Upper lobe of left lung (tissue), 6 donors: ENCODE measurements at regions not wholly inside any gene's neighbourhood (a gene's known extent, or its start where the extent isn't known, plus 50 kb on each side); places are given as distances from the start of the nearest gene placed in this dataset.

Experiments
- ATAC-seq, 2 donors: fragments of 200-7000 bp; cut with Tn5 transposase; one replicate each; pipeline ENCODE4 v1.9.1; 2022; ENCODE audit warnings: mild to moderate bottlenecking in 2 of 2, moderate library complexity in 2 of 2; ENCODE audit not compliant: low FRiP score in 2 of 2
- DNase-seq, 2 donors: peaks; one replicate each; pipeline ENCODE4 v3.0.0-alpha.2; 2019 to 2020
- H3K27ac ChIP-seq, 4 donors: fragments of 200-600 bp; sonication (generic); one replicate each; pipeline ENCODE4 v1.5.1; 2016 to 2019
- H3K27me3 ChIP-seq, 4 donors: fragments of 200-600 bp; sonication (generic); one replicate each; pipeline ENCODE4 v1.5.1; 2017 to 2019
- H3K36me3 ChIP-seq, 4 donors: fragments of 200-600 bp; sonication (generic); one replicate each; pipeline ENCODE4 v1.5.1; 2016 to 2019
- H3K4me1 ChIP-seq, 4 donors: fragments of 200-600 bp; sonication (generic); one replicate each; pipeline ENCODE4 v1.5.1; 2018 to 2019
- H3K4me3 ChIP-seq, 4 donors: fragments of 200-600 bp; sonication (generic); one replicate each; pipeline ENCODE4 v1.5.1; 2017 to 2019; ENCODE audit warnings: mild to moderate bottlenecking in 2 of 4, moderate library complexity in 1 of 4
- H3K9me3 ChIP-seq, 4 donors: fragments of 200-600 bp; sonication (generic); one replicate each; pipeline ENCODE4 v1.5.1; 2018 to 2019
- CTCF ChIP-seq, 6 experiments: fragments of 450-650 bp in 4 of 6; fragments of 200-600 bp in 2 of 6; sonication (generic) in 2 of 6; IDR thresholded peaks; one replicate each; pipeline ENCODE4 v1.5.1; 2016 to 2019; ENCODE audit warnings: antibody characterized with exemption in 6 of 6
- EP300 ChIP-seq, 4 donors: sonication (generic); formaldehyde crosslinking; IDR thresholded peaks; one replicate each; pipeline ENCODE4 v1.5.1; 2017; ENCODE audit warnings: antibody characterized with exemption in 4 of 4, control low read depth in 2 of 4
- POLR2A ChIP-seq, 4 donors: fragments of 450-650 bp; IDR thresholded peaks; one replicate each; pipeline ENCODE4 v1.5.1; 2016 to 2017; ENCODE audit warnings: antibody characterized with exemption in 4 of 4, mild to moderate bottlenecking in 2 of 4
- POLR2AphosphoS5 ChIP-seq, 2 donors: sonication (generic); formaldehyde crosslinking; IDR thresholded peaks; one replicate each; pipeline ENCODE4 v1.5.1; 2017; ENCODE audit warnings: antibody characterized with exemption in 2 of 2
- WGBS, 2 donors: methylation state at CpG; one replicate each; pipeline ENCODE4 v1.1.5; 2017 to 2018; 5-methylcytosine and 5-hydroxymethylcytosine counted together
- donor health status: DM: no; HTN: no; CAD: no; lungs with moderate emphysema.
- donor health status: DM: no; HTN: yes; CAD: no; lungs with severe emphysema.

- H3K27me3 ChIP-seq, result no peaks in the 10 kb centered on the region
- H3K4me1 ChIP-seq, result peaks cover 0 to 11% (median 3%) of the 10 kb centered on the region in 4 donors
- TF ChIP-seq EP300 (IDR thresholded peaks at IDR 0.05), result no peak
- no peak for TF ChIP-seq CTCF (IDR thresholded peaks at IDR 0.05)
- TF ChIP-seq POLR2A (IDR thresholded peaks at IDR 0.05), result no peak
- TF ChIP-seq POLR2AphosphoS5 (IDR thresholded peaks at IDR 0.05), result no peak
- no peaks in the 10 kb centered on the region for H3K9me3 ChIP-seq
- DNase-seq (peak in 1 of 2 donors; percentile 27), ATAC-seq (peak in 1 of 2 donors; percentile 23)
- no peaks in the 10 kb centered on the region for H3K36me3 ChIP-seq
- no peak overlapping the region for H3K4me3 ChIP-seq
- no peak overlapping the region for H3K27ac ChIP-seq
- 62 to 66% methylated on average over 10 of the region's 10 CpGs for WGBS, 2 donors
Measured at GRCh38 chr21:31530897-31531705, 128.4 kb upstream of the SOD1 start.

- Histone ChIP-seq H3K4me1 (peaks cover 0 to 11% (median 3%) of the 10 kb centered on the region in 4 donors), H3K27ac (no peak overlapping the region), H3K36me3 (no peaks in the 10 kb centered on the region), H3K4me3 (no peak overlapping the region), H3K9me3 (no peaks in the 10 kb centered on the region), H3K27me3 (no peaks in the 10 kb centered on the region)
- WGBS, 2 donors, result 89% methylated on average over 6 to 9 of the region's 9 CpGs
- DNase-seq (no peak), ATAC-seq (no peak)
- TF ChIP-seq CTCF (IDR thresholded peaks at IDR 0.05), result no peak
- TF ChIP-seq EP300 (IDR thresholded peaks at IDR 0.05), result no peak
- no peak for TF ChIP-seq POLR2AphosphoS5 (IDR thresholded peaks at IDR 0.05)
- no peak for TF ChIP-seq POLR2A (IDR thresholded peaks at IDR 0.05)
Measured at GRCh38 chr21:31530364-31530763, 129.1 kb upstream of the SOD1 start.

GRCh38 chr21:31529406-31529805, 130.1 kb upstream of the SOD1 start:
- peaks cover 0 to 11% (median 3%) of the 10 kb centered on the region in 4 donors for H3K4me1 ChIP-seq
- no peak overlapping the region for H3K4me3 ChIP-seq
- no peak for TF ChIP-seq POLR2A (IDR thresholded peaks at IDR 0.05)
- no peak for TF ChIP-seq CTCF (IDR thresholded peaks at IDR 0.05)
- no peak for TF ChIP-seq EP300 (IDR thresholded peaks at IDR 0.05)
- no peak for TF ChIP-seq POLR2AphosphoS5 (IDR thresholded peaks at IDR 0.05)
- WGBS, 2 donors, result 7 to 14% methylated on average over 1 of the region's 1 CpG
- no peak overlapping the region for H3K27ac ChIP-seq
- no peak for DNase-seq
- no peaks in the 10 kb centered on the region for H3K9me3 ChIP-seq
- ATAC-seq, result no peak
- no peaks in the 10 kb centered on the region for H3K27me3 ChIP-seq
- no peaks in the 10 kb centered on the region for H3K36me3 ChIP-seq

GRCh38 chr21:31526040-31526439, 133.5 kb upstream of the SOD1 start:
- no peak overlapping the region for H3K27ac ChIP-seq
- no peaks in the 10 kb centered on the region for H3K27me3 ChIP-seq
- TF ChIP-seq CTCF (IDR thresholded peaks at IDR 0.05) (no peak), POLR2A (IDR thresholded peaks at IDR 0.05) (no peak), POLR2AphosphoS5 (IDR thresholded peaks at IDR 0.05) (no peak)
- 87 to 91% methylated on average over 4 of the region's 4 CpGs for WGBS, 2 donors
- no peak overlapping the region for H3K4me3 ChIP-seq
- H3K4me1 ChIP-seq, result peaks cover 0 to 9% (median 3%) of the 10 kb centered on the region in 4 donors
- no peaks in the 10 kb centered on the region for H3K9me3 ChIP-seq
- DNase-seq (no peak), ATAC-seq (no peak)
- no peaks in the 10 kb centered on the region for H3K36me3 ChIP-seq

GRCh38 chr21:31524140-31524539, 135.4 kb upstream of the SOD1 start:
- WGBS, 2 donors, result 75 to 85% methylated on average over 4 of the region's 4 CpGs
- no peak overlapping the region for H3K4me3 ChIP-seq

More at GRCh38 chr21:31524140-31524539, 135.4 kb upstream of the SOD1 start:
- Histone ChIP-seq H3K9me3 (no peaks in the 10 kb centered on the region), H3K27me3 (no peaks in the 10 kb centered on the region), H3K36me3 (no peaks in the 10 kb centered on the region), H3K27ac (no peak overlapping the region), H3K4me1 (no peaks in the 10 kb centered on the region)
- TF ChIP-seq EP300 (IDR thresholded peaks at IDR 0.05) (no peak), POLR2AphosphoS5 (IDR thresholded peaks at IDR 0.05) (no peak), CTCF (IDR thresholded peaks at IDR 0.05) (no peak), POLR2A (IDR thresholded peaks at IDR 0.05) (no peak)
- ATAC-seq (no peak), DNase-seq (no peak)
